ENCODE measurements at regions not wholly inside any gene's neighbourhood (a gene's known extent, or its start where the extent isn't known, plus 50 kb on each side); places are given as distances from the start of the nearest gene placed in this dataset.
"Not testable (repeated sequence)": the region's sequence is repeated elsewhere in the genome, so short reads cannot be mapped to it uniquely, and the experiment has no call there.

DNA sequence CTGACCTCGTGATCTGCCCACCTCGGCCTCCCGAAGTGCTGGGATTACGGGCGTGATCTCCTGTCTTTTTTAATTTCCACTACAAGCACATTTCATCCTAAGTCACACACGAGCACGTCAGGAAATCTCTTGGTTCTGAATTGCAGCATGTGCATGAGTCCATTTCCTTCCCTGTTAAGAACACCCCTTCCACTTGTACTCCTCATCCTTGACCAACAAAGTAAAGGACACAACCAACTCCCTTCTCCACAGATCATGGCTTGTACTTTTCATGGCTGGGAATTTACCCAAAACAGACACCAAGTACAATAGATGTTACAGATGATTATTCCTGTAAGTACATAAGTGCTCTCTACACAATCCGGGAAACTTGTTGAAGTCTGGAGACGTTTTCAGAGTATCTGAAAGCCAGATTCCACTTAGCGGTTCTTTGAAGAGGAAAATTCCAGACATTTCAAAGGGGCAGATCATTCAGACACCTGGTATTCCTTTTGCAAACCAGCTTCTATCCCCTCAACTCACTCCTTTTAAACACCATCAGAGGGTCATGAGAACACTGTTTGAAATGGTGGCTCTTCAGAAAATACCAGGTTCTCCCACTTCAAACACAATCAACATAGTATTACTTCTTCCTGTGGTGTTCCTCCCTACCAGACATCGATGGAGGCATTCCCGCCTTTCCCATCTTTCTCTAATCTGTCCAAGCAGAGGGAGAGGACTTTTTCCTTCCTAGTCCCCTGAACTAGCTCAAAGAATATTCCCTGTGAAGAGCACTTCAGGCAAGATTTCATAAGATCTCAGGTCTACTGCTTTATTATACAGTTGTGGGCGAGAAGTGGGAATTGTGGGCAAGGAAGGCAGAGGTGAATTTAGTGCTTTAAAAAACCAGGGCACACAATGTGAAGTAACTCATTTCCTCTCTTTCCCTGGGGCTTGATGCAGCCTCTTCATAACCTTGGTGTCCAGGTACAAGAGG is 80.1 kb upstream of the TSC22D2 start:
- Mint-ChIP-seq H3K27ac (peak overlapping the region; percentile 5 to 78 (median 15)), H3K4me3 (no peak overlapping the region), H3K36me3 (ENCODE audit: low read depth) (no peaks in the 10 kb centered on the region), H3K4me1 (peaks cover 22% of the 10 kb centered on the region), H3K27me3 (ENCODE audit: low read depth) (peaks cover 3% of the 10 kb centered on the region), H3K9me3 (peaks cover 5% of the 10 kb centered on the region)
- TF ChIP-seq, protein P1, sequence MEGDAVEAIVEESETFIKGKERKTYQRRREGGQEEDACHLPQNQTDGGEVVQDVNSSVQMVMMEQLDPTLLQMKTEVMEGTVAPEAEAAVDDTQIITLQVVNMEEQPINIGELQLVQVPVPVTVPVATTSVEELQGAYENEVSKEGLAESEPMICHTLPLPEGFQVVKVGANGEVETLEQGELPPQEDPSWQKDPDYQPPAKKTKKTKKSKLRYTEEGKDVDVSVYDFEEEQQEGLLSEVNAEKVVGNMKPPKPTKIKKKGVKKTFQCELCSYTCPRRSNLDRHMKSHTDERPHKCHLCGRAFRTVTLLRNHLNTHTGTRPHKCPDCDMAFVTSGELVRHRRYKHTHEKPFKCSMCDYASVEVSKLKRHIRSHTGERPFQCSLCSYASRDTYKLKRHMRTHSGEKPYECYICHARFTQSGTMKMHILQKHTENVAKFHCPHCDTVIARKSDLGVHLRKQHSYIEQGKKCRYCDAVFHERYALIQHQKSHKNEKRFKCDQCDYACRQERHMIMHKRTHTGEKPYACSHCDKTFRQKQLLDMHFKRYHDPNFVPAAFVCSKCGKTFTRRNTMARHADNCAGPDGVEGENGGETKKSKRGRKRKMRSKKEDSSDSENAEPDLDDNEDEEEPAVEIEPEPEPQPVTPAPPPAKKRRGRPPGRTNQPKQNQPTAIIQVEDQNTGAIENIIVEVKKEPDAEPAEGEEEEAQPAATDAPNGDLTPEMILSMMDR (IDR thresholded peaks at IDR 0.05; ENCODE audit: unreplicated experiment in 3 of 3): no peak

DNA sequence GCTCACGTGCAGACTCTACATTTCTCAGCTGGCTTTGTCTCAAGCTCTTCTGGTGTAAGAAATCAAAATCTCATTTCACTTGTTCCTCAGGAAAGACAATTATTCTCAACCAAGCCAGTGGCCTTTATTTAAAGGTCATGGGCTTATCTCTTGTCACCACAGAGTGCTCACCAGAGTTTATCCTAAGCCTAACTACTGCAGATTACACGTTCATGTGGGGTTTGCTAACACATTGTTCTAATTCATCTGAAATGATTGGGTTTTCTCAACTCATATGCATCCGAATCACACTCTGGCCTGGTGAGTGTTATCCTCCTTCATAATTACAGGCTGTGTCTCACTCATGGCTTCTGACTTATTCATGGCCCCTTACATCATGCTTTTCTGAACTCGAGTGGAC is 83.3 kb upstream of the TSC22D2 start:
- H3K36me3 Mint-ChIP-seq (ENCODE audit: low read depth): no peaks in the 10 kb centered on the region
- peaks cover 3% of the 10 kb centered on the region for H3K27me3 Mint-ChIP-seq (ENCODE audit: low read depth)
- TF ChIP-seq, protein P1 (IDR thresholded peaks at IDR 0.05; ENCODE audit: unreplicated experiment in 3 of 3): no peak
- peaks cover 18% of the 10 kb centered on the region for H3K4me1 Mint-ChIP-seq
- no peak overlapping the region for H3K27ac Mint-ChIP-seq
- H3K4me3 Mint-ChIP-seq: no peak overlapping the region
- peaks cover 2% of the 10 kb centered on the region for H3K9me3 Mint-ChIP-seq

- Mint-ChIP-seq H3K4me3 (no peak overlapping the region), H3K27me3 (ENCODE audit: low read depth) (peaks cover 3% of the 10 kb centered on the region), H3K27ac (peak overlapping the region in 2 of 3 experiments; percentile 16 to 49), H3K9me3 (peaks cover 2% of the 10 kb centered on the region), H3K4me1 (peaks cover 18% of the 10 kb centered on the region), H3K36me3 (ENCODE audit: low read depth) (no peaks in the 10 kb centered on the region)
- TF ChIP-seq, protein P1 (IDR thresholded peaks at IDR 0.05; ENCODE audit: unreplicated experiment in 3 of 3): no peak
Observed at GRCh38 chr3:150324245-150324644, 83.9 kb upstream of the TSC22D2 start.

- H3K27ac Mint-ChIP-seq: peak overlapping the region in 2 of 3 experiments; percentile 16 to 49
- H3K36me3 Mint-ChIP-seq (ENCODE audit: low read depth): no peaks in the 10 kb centered on the region
- no peak overlapping the region for H3K4me3 Mint-ChIP-seq
- H3K9me3 Mint-ChIP-seq: peaks cover 2% of the 10 kb centered on the region
- TF ChIP-seq, protein P1 (IDR thresholded peaks at IDR 0.05; ENCODE audit: unreplicated experiment in 3 of 3): no peak
- peaks cover 3% of the 10 kb centered on the region for H3K27me3 Mint-ChIP-seq (ENCODE audit: low read depth)
- peaks cover 18% of the 10 kb centered on the region for H3K4me1 Mint-ChIP-seq
Observed at GRCh38 chr3:150323770-150324169, 84.3 kb upstream of the TSC22D2 start.

DNA sequence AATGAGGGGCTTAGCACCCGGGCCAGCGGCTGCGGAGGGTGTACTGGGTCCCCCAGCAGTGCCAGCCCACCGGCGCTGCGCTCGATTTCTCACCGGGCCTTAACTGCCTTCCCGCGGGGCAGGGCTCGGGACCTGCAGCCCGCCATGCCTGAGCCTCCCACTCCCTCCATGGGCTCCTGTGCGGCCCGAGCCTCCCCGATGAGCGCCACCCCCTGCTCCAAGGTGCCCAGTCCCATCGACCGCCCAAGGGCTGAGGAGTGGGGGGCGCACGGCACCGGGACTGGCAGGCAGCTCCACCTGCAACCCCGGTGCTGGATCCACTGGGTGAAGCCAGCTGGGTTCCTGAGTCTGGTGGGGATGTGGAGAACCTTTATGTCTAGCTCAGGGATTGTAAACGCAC is 85.0 kb upstream of the TSC22D2 start:
- not testable (repeated sequence) for H3K36me3 Mint-ChIP-seq (ENCODE audit: low read depth); H3K4me3 Mint-ChIP-seq; H3K27me3 Mint-ChIP-seq (ENCODE audit: low read depth); H3K27ac Mint-ChIP-seq; H3K9me3 Mint-ChIP-seq
- peaks cover 18% of the 10 kb centered on the region for H3K4me1 Mint-ChIP-seq

- H3K4me1 Mint-ChIP-seq; H3K27me3 Mint-ChIP-seq (ENCODE audit: low read depth); H3K4me3 Mint-ChIP-seq; H3K27ac Mint-ChIP-seq; H3K9me3 Mint-ChIP-seq; H3K36me3 Mint-ChIP-seq (ENCODE audit: low read depth): not testable (repeated sequence)
Observed at GRCh38 chr3:150320971-150321370, 87.1 kb upstream of the TSC22D2 start.

DNA sequence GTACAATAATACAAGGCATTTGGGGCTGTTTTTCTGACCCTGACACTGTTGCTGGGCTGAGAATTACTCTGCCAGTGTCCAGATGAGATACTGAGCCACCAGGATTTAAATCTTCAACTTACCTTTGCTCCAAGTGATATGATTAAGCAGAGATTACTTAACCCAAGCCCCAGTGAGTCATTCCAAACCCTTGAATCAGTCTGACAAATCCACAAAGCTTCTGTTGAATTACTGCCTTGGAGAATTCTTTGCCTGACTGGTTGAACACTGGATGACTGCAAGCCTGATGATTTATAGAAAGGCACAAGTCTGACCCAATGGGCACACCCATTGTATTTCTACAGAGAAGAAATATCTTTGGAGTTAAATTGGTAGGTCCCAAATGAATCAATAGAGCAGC is 88.2 kb upstream of the TSC22D2 start:
- H3K27ac Mint-ChIP-seq: no peak overlapping the region
- no peak overlapping the region for H3K4me3 Mint-ChIP-seq
- TF ChIP-seq, protein P1 (IDR thresholded peaks at IDR 0.05; ENCODE audit: unreplicated experiment in 3 of 3): no peak
- peaks cover 2% of the 10 kb centered on the region for H3K9me3 Mint-ChIP-seq
- peaks cover 18% of the 10 kb centered on the region for H3K4me1 Mint-ChIP-seq
- no peaks in the 10 kb centered on the region for H3K27me3 Mint-ChIP-seq (ENCODE audit: low read depth)
- no peaks in the 10 kb centered on the region for H3K36me3 Mint-ChIP-seq (ENCODE audit: low read depth)
